HG03460 (cell line): ENCODE measurements at regions not wholly inside any gene's neighbourhood (a gene's known extent, or its start where the extent isn't known, plus 50 kb on each side); places are given as distances from the start of the nearest gene placed in this dataset.

Experiments used
- ATAC-seq: cut with Tn5 transposase; IDR thresholded peaks from one replicate; pipeline ENCODE4 v1.9.1; 2021; ENCODE audit not compliant: unreplicated experiment

- ATAC-seq, result no peak
Observed at GRCh38 chr13:74004109-74004508, 130.1 kb downstream of the KLF12 start.

GRCh38 chr13:74003374-74003773, 130.8 kb downstream of the KLF12 start:
- ATAC-seq, result no peak

DNA sequence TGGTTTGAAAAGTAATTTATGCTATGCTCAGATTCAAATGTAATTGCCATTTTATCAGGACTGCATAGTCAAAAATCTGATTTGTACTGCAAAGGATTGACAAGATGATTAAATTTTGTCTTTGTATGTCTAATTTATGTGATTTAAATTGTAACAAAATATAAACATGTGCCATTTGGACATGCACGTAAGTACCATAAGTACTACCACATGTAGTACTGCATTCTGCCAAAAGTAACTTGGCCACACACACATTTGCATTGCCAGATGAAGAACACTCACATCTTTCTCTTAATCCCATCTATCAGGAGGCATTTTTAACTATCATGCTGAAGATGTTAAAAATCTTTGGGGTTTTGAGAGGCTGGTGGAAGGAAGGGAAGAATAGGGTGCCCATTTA, 133.3 kb downstream of the KLF12 start:
- ATAC-seq, result no peak

GRCh38 chr13:73998631-73999030, 135.6 kb downstream of the KLF12 start:
- ATAC-seq, result peak; percentile 75

- no peak for ATAC-seq
Observed at GRCh38 chr13:73997964-73998363, 136.2 kb downstream of the KLF12 start.

DNA sequence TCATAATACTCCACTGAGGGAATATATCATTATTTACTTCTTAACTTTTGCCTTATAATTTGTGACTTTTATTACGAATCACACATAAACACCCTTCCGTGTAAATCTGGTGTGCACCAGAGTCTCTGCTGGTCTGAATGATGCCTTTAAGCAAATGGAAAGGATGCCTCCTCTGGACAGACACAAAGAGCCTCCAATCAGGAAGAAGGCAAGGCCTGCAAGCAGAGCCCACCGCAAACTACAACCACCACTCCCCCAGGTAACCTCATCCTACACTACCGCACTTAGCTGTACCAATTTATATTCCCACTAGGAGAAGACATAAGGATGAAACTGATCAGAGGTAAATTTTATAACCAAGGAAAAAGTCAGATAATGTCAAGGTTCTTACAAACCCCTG, 137.6 kb downstream of the KLF12 start:
- ATAC-seq, result no peak

GRCh38 chr13:73995736-73996135, 138.5 kb downstream of the KLF12 start:
- ATAC-seq, result no peak

DNA sequence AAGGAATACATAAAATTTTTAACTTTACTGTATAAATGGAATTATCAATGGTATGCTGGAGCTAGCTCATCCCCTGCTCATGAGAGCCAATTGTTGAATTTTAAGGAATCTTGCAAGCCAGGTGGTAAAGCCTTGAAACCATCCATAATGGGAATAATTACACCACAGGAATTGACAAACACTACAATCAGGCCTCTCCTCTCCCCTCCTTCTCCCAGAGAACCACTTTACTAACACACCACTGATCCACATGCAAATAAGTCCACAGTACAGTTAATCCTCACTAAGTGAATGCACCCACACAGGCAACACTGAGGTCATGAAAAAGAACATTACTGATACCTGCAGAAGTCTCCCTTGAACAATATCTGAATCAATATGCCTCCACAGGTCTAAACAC, 140.5 kb downstream of the KLF12 start:
- no peak for ATAC-seq

DNA sequence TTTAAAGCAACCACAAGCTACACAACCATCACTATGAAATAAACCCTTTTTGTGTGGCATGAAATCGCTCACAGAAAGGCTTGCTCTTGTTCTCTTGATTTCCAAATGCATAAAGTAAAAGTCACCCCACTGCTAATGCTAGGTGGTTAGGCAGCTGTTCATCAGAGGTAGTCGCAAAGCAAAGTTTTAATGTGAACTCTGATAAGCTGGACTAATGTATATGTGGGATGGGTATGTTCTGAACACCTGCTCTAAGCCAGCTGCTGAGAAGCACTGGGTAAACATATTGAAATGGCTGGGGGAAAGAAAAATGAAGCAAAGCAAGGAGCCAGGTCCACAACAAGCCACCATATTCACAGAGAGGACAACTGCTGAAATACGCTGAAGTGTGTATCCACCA, 142.3 kb downstream of the KLF12 start:
- no peak for ATAC-seq

DNA sequence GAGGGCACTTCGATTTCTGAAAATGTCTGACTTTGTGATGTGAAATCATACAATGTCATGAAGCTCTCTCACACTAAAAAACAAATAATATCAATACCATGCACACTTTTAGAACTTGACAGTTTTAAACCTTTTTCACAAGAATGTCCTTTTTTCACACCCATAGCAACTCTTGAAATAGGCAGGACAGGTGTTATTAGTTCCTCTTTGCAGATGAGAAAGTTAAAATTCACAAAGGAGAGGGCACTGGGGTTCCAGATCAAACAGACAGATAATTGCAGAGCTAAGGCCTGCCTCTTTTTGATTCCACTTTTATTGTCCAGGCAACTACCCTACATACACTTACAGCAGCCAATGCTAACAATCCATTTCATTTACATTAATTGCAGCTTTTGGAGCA, 142.8 kb downstream of the KLF12 start:
- ATAC-seq, result peak; percentile 47

- ATAC-seq, result no peak
Observed at GRCh38 chr13:73989244-73989843, 144.9 kb downstream of the KLF12 start.

- ATAC-seq, result no peak
Observed at GRCh38 chr13:73988461-73988860, 145.7 kb downstream of the KLF12 start.

DNA sequence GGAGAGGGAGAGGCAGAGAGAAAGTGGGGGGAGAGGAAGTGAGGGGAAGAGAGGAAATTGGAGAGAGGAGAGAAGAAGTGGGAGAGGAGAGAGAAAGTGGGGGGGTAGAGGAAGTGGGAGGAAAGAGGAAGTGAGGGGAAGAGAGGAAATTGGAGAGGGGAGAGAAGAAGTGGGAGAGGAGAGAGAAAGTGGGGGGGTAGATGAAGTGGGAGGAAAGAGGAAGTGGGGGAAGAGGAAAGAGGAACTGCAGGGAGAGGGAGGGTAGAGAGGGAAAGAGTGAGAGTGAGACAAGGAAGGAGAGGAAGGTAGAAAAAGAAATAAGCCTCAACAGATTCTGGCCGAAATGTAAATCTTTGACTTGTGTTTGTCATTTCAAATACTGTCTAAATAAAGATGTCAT, 146.6 kb downstream of the KLF12 start:
- no peak for ATAC-seq

DNA sequence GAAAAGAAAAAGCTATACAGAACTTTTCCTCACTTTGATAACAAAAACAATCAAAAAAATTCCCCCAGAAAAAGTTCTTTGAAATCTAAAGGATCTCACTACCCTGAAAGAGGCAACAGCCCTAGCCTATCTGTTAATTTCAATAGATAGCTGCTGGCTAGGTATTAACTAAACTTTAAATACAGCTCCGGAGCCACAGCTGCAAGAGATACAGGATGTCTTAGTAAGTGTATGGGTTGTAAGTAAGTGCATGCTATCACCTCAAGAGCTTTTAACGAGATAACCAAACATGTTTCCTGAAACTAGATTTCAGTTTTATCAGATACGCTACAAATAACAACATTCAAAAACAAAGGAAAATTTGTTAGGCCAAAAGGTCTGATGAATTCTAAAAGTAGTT, 148.4 kb downstream of the KLF12 start:
- ATAC-seq, result no peak

GRCh38 chr13:73984949-73985691, 149.1 kb downstream of the KLF12 start:
- no peak for ATAC-seq

DNA sequence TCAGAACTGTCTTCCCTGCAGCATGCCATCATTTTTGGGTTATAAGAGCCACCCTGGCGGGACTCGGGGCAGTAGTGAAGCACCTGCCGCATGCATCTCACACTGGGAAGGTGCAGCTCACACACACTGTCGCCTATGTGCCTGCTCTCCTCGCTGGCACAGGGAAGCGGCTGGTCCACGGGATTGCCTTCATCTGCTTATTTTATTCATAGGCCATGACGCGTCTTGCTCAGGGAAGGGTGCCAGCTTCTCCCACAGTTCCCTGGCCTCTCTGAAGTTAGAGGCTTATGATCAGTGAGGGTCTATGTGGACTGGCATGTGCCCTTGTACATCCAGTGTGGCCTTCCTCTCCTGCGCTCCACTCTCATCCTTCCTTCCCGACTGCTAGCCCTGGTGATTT, 150.0 kb downstream of the KLF12 start:
- no peak for ATAC-seq

DNA sequence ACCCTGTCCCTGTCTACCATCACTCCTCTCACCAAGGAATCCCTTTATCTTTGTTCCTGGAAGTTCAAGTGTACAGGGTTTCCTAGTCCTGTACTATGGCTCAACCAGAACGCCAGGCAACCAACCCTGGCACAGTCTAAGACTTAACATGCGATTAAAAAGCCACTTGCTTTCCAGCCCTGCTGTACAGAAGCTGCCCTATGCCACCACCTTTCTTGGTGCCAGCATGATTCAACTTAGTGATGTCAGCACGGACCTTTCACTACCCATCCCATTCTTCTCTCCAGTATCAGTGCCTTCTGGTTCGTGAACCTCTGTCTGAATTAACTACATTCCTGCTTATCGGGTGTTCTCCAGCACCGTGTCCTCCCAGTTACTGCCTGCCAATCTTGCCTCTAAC, 151.1 kb downstream of the KLF12 start:
- no peak for ATAC-seq

DNA sequence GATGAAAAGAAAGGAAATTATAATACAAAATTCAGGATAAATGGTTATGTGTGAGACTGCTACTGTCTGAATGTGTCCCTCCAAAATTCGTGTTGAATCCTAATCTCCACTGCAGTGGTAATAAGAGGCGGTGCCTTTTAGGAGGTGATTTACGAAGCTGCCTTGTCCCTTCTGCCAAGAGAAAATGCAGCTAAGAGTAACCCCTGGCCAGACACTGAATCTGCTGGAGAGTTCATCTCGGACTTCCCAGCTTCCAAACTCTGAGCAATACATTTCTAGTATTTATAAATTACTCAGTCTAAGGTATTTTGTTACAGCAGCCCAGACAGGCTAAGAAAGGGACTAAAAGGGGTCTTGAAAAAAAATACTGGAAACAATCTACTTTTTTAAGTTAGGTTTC, 152.6 kb downstream of the KLF12 start:
- ATAC-seq, result no peak

GRCh38 chr13:73975767-73976166, 158.4 kb downstream of the KLF12 start:
- no peak for ATAC-seq

- ATAC-seq, result no peak
Observed at GRCh38 chr13:73974051-73974450, 160.2 kb downstream of the KLF12 start.

DNA sequence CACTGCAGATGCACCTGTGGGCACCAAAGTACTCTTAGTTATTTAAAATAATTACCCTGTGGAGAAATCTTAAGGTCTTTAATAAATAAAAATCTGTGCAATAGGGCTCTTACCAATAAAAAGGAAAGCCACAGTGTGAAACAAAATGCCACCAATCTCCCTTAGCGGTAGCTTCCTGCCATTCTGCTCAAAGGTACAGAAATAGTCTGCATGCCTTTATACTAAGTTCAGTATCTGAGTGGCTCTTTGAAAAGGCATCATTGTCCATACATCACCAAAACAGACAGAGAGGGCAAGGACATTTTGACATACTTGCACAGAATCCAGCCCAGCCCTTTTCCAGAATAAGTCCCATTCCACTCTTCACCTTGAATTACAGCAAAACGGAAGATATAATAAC, 161.0 kb downstream of the KLF12 start:
- ATAC-seq, result no peak

- no peak for ATAC-seq
Observed at GRCh38 chr13:73972545-73972944, 161.7 kb downstream of the KLF12 start.

DNA sequence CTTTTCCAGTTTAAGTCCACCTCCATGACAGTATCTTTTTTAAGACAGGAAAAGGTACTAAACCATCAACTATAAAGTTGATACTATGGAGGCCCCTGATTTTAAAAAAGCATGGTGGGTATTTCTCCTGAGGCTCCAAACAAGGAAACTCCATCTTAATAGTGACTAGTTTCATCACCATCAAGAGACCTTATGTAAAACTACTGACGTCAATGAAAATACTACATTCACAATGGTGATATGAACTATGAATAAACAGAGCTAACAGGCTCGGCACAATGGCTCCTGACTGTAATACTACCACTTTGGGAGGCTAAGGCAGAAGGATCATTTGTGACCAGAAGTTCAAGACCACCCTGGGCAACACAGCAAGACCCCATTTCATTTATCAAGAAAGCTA, 162.7 kb downstream of the KLF12 start:
- ATAC-seq, result no peak
